Muscle layer of colon (tissue), 2 donors: ENCODE measurements at regions not wholly inside any gene's neighbourhood (a gene's known extent, or its start where the extent isn't known, plus 50 kb on each side); places are given as distances from the start of the nearest gene placed in this dataset.

Experiments used
- H3K27ac ChIP-seq: one replicate; pipeline ENCODE4 v1.7.0; 2013; ENCODE audit warnings: low read depth, mild to moderate bottlenecking, low read length, moderate library complexity
- H3K27me3 ChIP-seq, 2 donors: one replicate each; pipeline ENCODE4 v1.7.0; 2013; ENCODE audit warnings: low read length in 2 of 2, mild to moderate bottlenecking in 2 of 2; ENCODE audit not compliant: insufficient read depth in 2 of 2, control insufficient read depth in 1 of 2
- H3K36me3 ChIP-seq: one replicate; pipeline ENCODE4 v1.7.0; 2013; ENCODE audit warnings: mild to moderate bottlenecking, low read length; ENCODE audit not compliant: insufficient read depth
- H3K4me1 ChIP-seq: one replicate; pipeline ENCODE4 v1.7.0; 2013; ENCODE audit warnings: mild to moderate bottlenecking, low read length; ENCODE audit not compliant: insufficient read depth
- H3K4me3 ChIP-seq, 2 donors: one replicate each; pipeline ENCODE4 v1.7.0; 2013; ENCODE audit warnings: low read length in 2 of 2, low read depth in 1 of 2, mild to moderate bottlenecking in 1 of 2, moderate library complexity in 1 of 2
- H3K9ac ChIP-seq: one replicate; pipeline ENCODE4 v1.7.0; 2013; ENCODE audit warnings: low read length
- H3K9me3 ChIP-seq: one replicate; pipeline ENCODE4 v1.7.0; 2013; ENCODE audit warnings: mild to moderate bottlenecking, low read length
- donor health status: abdominal sarcoma.
- donor health status: Adenocarcinoma of cecum.

- no peak overlapping the region for H3K9ac ChIP-seq
- H3K4me1 ChIP-seq, result no peaks in the 10 kb centered on the region
These were observed 69.8 kb upstream of the CCDC112 start for GRCh38 chr5:115366223-115366622.

GRCh38 chr5:115363879-115364278, 67.4 kb upstream of the CCDC112 start:
- no peaks in the 10 kb centered on the region for H3K27me3 ChIP-seq
- H3K36me3 ChIP-seq, result no peaks in the 10 kb centered on the region
- H3K9me3 ChIP-seq, result no peaks in the 10 kb centered on the region
- H3K27ac ChIP-seq, result no peak overlapping the region
- no peaks in the 10 kb centered on the region for H3K4me1 ChIP-seq
- H3K9ac ChIP-seq, result no peak overlapping the region
- no peak overlapping the region for H3K4me3 ChIP-seq

More at GRCh38 chr5:115366223-115366622, 69.8 kb upstream of the CCDC112 start:
- no peak overlapping the region for H3K27ac ChIP-seq
- H3K27me3 ChIP-seq, result no peaks in the 10 kb centered on the region
- H3K36me3 ChIP-seq, result no peaks in the 10 kb centered on the region
- H3K4me3 ChIP-seq, result no peak overlapping the region
- no peaks in the 10 kb centered on the region for H3K9me3 ChIP-seq

- H3K27ac ChIP-seq, result no peak overlapping the region
- H3K36me3 ChIP-seq, result no peaks in the 10 kb centered on the region
- no peak overlapping the region for H3K4me3 ChIP-seq
- no peaks in the 10 kb centered on the region for H3K27me3 ChIP-seq
- H3K9me3 ChIP-seq, result no peaks in the 10 kb centered on the region
- no peaks in the 10 kb centered on the region for H3K4me1 ChIP-seq
- no peak overlapping the region for H3K9ac ChIP-seq
These were observed 63.7 kb upstream of the CCDC112 start for GRCh38 chr5:115360046-115360685.

DNA sequence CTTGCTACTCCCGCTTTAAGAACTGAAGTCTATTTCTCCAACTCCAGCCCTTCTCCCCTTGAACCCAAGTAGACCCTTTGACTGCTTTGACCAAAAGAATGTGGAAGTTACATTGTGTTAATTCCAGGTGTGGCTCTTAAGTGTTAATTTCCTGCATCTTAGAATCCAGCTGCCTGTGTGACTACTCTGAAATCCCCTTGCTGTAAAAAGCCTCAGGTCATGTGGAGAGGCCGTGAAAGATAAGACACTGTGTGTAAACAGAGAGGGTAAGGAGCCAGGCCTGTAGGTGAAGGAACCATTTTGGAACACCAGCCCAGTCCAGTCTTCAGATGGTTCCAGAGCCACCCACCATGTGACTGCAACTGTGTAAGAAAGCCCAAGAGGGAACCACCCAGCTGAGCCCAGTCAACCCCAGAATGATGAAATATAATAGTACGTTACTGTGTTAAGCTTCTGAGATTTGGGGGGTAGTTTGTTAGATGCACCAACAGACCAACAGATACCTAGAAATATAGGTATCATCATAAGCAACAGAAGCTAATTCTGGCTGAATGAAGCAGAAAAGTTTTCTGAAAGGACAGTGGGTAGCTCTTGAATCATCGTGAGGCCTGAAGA, 59.4 kb upstream of the CCDC112 start:
- H3K9me3 ChIP-seq, result no peaks in the 10 kb centered on the region
- H3K4me3 ChIP-seq, result no peak overlapping the region
- no peak overlapping the region for H3K9ac ChIP-seq
- no peaks in the 10 kb centered on the region for H3K4me1 ChIP-seq
- H3K27ac ChIP-seq, result no peak overlapping the region
- no peaks in the 10 kb centered on the region for H3K27me3 ChIP-seq
- H3K36me3 ChIP-seq, result no peaks in the 10 kb centered on the region

DNA sequence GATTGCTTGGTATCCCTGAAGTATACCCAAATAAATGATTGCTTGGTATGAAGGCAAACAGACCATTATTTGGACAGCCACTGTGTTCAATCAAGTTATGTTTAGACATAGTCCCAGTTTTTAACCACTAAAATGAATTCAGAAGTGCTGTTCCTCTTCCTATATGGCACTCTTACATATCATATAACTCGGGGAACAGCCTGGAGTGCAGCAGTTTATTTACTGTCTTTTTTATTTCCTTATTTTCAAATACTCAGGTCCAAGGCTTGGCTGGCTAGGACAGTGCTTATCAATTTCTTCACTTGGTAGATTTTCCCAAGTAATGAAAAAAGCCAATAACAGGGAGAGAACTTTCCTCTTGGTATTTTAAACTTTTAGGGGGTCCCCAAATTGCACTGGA, 58.6 kb upstream of the CCDC112 start:
- Histone ChIP-seq H3K4me3 (no peak overlapping the region), H3K4me1 (no peaks in the 10 kb centered on the region), H3K27ac (no peak overlapping the region), H3K9me3 (no peaks in the 10 kb centered on the region), H3K27me3 (no peaks in the 10 kb centered on the region), H3K36me3 (no peaks in the 10 kb centered on the region), H3K9ac (no peak overlapping the region)

DNA sequence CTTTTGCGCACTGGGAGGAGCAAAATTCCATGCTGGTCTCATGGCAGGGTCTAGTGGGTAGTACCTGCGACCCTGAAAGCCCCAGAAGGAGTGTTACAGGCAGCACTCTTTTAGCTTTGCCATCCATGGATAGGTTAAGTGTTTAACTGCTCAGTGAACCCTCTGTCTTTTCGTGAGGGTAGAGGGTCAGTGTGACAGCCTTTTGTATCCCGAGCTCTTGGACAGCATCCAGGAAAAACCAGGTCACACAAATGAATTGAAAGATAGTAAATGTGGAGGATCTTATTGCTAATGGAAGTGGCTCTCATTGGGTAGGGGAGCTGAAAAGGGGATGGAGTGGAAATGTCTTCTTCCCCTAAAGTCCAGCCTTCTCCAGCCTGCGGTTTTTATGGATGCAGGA, 57.8 kb upstream of the CCDC112 start:
- no peak overlapping the region for H3K4me3 ChIP-seq
- H3K9me3 ChIP-seq, result no peaks in the 10 kb centered on the region
- H3K4me1 ChIP-seq, result no peaks in the 10 kb centered on the region
- H3K9ac ChIP-seq, result no peak overlapping the region
- no peak overlapping the region for H3K27ac ChIP-seq
- H3K27me3 ChIP-seq, result no peaks in the 10 kb centered on the region
- H3K36me3 ChIP-seq, result no peaks in the 10 kb centered on the region

GRCh38 chr5:115352571-115352970, 56.1 kb upstream of the CCDC112 start:
- Histone ChIP-seq H3K9ac (no peak overlapping the region), H3K4me3 (no peak overlapping the region), H3K36me3 (no peaks in the 10 kb centered on the region), H3K27ac (no peak overlapping the region), H3K4me1 (no peaks in the 10 kb centered on the region), H3K9me3 (no peaks in the 10 kb centered on the region), H3K27me3 (no peaks in the 10 kb centered on the region)

DNA sequence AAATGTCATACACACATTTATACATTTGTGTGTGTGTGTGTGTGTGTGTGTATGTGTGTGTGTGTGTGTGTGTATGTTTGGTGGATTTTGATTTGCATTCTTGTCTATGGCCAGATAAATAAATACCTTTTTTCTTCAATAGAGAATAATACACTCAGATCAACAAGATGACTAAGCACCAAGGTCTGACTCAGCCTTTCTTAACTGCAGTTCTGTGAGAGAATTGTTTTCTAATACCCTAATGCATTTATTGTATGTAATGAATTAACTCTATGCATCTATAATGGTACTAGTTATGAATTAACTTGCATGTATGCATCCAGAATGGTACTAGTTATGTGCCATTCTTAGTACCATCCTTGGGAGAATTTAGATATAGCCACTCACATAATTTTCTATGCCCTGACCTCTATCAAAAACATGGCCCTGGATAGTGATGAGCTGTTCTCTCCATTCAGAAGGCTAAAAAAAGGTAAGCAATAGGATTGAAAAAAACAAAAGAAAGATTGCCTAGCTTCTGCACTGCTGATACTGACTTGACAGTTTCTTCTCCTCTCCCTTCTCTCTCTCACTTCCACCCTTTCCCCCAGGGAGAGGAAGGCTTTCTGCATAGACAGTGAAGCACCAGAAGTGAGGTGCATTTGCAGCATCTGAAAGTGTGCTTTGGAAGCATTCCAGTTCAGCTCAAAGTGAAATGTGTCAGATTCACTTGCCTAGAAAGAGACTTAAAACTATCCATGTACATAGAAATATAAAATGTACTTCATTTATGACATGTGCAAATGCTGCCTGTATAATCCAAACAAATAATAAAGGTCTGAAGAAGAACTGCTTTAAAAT, 55.1 kb upstream of the CCDC112 start:
- Histone ChIP-seq H3K27ac (no peak overlapping the region), H3K4me3 (no peak overlapping the region), H3K4me1 (no peaks in the 10 kb centered on the region), H3K9ac (no peak overlapping the region), H3K36me3 (no peaks in the 10 kb centered on the region), H3K27me3 (no peaks in the 10 kb centered on the region), H3K9me3 (no peaks in the 10 kb centered on the region)

DNA sequence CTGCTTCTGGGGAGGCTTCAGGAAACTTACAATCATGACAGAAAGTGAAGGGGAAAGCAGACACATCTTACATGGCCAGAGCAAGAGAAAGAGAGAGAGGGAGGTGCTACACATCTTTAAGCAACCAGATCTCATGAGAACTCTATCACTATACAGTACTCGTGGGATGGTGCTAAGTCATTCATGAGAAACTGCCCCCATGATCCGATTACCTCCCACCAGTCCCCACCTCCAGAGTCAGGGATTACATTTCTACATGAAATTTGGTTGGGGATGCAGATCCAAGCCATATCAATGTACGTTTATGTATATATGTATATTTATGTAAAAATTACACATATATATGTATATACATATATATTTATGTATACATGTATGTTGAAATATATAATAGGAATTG, 54.4 kb upstream of the CCDC112 start:
- H3K4me1 ChIP-seq, result no peaks in the 10 kb centered on the region
- H3K9ac ChIP-seq, result no peak overlapping the region
- H3K27me3 ChIP-seq, result no peaks in the 10 kb centered on the region
- no peaks in the 10 kb centered on the region for H3K9me3 ChIP-seq
- H3K4me3 ChIP-seq, result no peak overlapping the region
- no peak overlapping the region for H3K27ac ChIP-seq
- no peaks in the 10 kb centered on the region for H3K36me3 ChIP-seq

- H3K4me3 ChIP-seq, result no peak overlapping the region
- H3K9ac ChIP-seq, result no peak overlapping the region
- no peak overlapping the region for H3K27ac ChIP-seq
These were observed 52.8 kb upstream of the CCDC112 start for GRCh38 chr5:115349001-115349817.

GRCh38 chr5:115348175-115348574, 51.7 kb upstream of the CCDC112 start:
- H3K27ac ChIP-seq, result no peak overlapping the region
- H3K4me3 ChIP-seq, result no peak overlapping the region
- no peaks in the 10 kb centered on the region for H3K4me1 ChIP-seq
- H3K9me3 ChIP-seq, result no peaks in the 10 kb centered on the region
- no peaks in the 10 kb centered on the region for H3K36me3 ChIP-seq
- H3K27me3 ChIP-seq, result no peaks in the 10 kb centered on the region
- no peak overlapping the region for H3K9ac ChIP-seq

More at GRCh38 chr5:115349001-115349817, 52.8 kb upstream of the CCDC112 start:
- H3K4me1 ChIP-seq, result no peaks in the 10 kb centered on the region
- H3K27me3 ChIP-seq, result no peaks in the 10 kb centered on the region
- H3K9me3 ChIP-seq, result no peaks in the 10 kb centered on the region
- H3K36me3 ChIP-seq, result no peaks in the 10 kb centered on the region
